HG02763 (cell line): ENCODE measurements at regions not wholly inside any gene's neighbourhood (a gene's known extent, or its start where the extent isn't known, plus 50 kb on each side); places are given as distances from the start of the nearest gene placed in this dataset.
"Not testable (repeated sequence)": the region's sequence is repeated elsewhere in the genome, so short reads cannot be mapped to it uniquely, and the experiment has no call there.

Source experiments
- ATAC-seq: cut with Tn5 transposase; IDR thresholded peaks from one replicate; pipeline ENCODE4 v1.9.1; 2021; ENCODE audit warnings: mild to moderate bottlenecking, moderate library complexity; ENCODE audit not compliant: unreplicated experiment

DNA sequence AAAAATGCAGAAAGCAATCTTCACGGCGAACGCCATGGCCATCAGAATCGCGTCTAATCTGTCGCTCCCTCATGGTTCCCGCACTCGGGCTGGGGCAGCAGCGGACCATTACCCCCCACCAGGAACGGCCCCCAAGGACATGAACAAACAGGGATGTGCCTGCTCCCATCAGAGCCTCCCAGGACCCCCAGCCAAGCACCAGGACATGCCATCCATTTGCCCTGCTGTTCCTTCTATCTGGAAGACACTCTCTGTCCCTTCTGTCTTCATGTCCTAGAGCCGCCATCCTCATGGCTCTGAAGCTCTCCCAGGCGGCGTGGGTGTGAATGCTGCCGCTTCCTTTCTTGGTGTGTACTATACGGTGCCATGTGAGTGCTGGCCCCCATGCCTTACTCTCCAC, 371.8 kb downstream of the BCL11B start:
- ATAC-seq = no peak

DNA sequence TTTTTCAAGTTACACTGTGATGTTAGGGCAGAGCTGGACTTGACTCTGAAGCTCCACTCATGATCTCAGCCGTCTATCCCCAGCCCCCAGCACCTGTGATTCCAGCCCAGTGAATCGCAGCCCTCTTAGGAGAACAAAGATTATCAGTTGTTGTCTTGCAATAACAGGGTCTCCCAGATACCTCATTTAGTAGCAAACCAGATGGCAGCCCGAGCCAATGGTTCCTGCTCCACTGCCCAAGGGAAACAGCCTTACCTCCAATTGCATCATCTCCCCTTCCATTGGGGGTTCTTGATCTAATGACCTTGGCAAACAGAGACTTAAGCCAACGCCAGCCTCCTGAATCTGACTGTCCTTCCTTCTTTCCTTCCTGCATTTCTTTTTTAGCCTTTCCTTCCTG, 371.2 kb downstream of the BCL11B start:
- ATAC-seq = no peak

DNA sequence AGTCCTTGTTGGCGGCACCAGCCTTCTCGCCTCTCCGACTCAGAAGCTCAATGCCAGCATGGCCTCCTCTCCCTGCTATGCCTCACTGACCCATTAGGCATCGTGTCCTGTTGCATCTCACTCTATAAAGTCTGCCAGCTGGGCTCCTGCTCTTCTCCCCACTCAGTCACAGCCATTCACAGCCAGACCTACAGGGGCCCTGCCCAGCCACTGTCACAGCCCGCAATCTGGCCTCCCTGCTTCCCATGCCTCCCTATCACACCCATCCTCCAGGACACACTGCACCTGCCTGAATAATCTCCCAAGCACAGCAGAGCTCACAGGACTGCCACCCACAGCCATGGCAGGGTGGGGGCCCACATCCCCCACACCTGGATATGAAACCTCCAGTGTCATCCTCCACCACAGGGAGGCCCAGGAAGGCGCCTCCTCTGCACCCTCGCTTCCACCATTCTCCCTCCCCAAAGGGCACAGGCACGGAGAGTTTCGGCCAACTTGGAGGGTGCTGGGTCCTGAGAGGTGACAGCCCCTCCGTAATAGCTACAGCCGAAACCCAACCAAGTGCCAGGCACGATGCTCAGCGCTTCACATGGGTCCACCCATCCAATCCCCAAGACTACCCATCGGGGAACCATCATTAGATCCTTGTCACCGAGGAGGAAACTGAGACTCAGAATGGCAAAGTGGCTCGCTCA, 370.3 kb downstream of the BCL11B start:
- no peak for ATAC-seq

DNA sequence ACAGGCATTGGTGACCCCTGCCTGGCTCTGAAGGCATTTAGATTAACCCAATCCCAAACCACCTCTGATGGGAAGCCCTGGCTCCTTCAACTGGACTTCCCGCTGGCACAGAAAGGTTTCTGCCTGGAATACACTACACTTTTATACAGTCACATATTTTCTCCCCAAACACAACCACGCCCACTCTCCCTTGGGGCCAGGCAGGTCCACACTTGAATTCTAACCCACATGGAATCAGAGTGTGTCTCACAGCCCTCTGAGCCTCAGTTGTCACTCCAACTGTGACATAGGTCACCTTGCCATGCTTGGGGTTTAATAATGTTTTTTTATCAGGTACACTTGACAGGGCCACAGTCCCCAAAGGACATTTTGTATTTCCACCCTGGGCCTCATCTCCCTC, 368.6 kb downstream of the BCL11B start:
- no peak for ATAC-seq

DNA sequence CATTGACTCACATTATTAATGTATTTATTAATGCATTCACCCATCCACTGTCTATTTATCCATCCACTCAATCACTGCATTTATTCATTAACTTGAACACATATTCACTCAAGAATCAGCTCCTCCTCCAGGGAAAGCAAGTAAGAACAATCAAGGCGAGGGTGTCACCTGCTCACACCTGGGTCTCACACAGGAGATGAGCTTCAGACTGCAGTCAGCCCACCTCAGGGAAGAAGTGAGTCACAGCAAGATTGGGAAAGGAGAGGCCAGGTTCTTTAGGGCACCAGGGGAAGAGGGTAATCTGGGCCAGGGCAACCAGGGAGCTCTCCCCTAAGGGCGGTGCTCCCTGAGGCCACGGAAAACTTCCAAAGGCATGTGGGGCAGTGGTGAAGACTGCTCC, 367.3 kb downstream of the BCL11B start:
- ATAC-seq = no peak

DNA sequence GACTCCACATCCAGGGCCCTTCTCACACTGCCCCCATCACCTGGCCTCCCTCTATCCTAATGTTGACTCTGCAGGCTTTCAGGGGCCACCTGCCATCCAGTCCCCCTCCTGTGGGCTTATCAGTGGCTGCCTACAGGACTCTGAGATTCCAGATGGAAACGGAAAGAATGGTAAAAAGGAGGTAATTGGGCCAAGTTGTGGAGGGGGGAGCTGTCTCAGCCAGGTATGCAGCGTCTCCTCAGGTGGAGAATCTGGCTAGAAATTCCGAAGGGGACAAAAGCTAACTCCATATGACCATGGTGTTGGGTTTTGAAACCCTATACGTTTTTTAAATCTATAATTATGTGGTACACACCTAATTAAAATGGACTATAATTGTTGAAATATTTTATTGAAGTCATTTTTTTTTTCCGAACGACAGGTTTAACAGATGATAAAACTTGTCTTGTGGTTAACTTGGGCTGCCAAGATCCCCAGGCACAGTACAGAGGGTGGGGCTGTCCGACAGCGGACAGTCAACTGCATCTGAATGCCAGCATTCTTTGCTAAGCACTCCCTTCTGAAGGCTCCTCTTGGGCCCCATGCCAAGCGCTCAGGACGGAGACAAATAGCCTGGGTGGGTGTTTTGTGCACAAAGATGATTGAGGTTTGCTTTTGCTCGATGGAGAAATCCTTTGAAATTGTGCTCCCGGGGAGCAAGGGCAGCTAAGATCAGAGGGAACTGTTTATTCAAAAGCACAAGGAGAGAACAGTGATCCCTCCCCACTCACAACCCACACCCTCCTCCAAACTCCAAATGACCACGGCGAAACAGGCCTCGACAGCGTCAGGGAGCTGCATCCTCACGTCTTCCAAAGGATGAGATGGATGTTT, 365.6 kb downstream of the BCL11B start:
- no peak for ATAC-seq

DNA sequence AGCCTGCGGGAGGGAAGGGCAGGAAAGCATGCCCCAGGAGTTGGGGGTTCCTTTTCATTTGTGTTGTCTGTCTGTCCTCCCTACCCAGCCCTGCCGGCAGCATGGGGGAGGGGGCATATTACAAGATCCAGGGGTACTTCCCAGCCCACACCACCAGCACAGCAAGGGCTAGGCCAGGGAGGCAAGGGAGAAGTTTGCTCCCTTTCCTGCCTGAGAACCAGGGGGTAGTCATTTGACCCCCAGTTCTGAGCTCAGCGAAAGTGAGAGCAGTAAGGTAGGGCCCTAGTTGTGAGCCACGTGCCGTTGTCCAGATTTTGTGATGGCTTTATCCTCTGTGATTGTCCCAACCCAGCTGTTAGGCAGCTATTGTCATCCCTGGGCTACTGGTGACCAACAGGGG, 364.7 kb downstream of the BCL11B start:
- no peak for ATAC-seq

DNA sequence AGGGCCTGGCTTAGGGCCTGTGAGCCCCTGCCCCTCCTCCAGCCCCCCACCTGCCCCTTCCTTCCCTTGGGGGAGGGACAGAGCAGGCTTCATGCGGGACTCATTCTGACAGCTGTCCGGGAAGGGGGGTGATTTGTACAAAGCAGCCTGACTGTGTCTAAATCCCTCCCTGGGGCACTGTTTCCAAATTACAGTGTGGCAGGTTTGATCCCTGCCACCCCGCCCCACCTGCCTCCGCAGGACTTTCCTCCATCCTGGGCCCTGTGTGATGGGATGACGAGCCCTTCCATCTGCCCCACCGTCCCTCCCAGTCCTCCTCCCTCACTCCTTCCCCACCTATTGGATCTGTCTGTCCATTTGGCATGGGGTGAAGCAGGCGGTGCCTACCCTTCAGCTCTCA, 363.9 kb downstream of the BCL11B start:
- no peak for ATAC-seq

DNA sequence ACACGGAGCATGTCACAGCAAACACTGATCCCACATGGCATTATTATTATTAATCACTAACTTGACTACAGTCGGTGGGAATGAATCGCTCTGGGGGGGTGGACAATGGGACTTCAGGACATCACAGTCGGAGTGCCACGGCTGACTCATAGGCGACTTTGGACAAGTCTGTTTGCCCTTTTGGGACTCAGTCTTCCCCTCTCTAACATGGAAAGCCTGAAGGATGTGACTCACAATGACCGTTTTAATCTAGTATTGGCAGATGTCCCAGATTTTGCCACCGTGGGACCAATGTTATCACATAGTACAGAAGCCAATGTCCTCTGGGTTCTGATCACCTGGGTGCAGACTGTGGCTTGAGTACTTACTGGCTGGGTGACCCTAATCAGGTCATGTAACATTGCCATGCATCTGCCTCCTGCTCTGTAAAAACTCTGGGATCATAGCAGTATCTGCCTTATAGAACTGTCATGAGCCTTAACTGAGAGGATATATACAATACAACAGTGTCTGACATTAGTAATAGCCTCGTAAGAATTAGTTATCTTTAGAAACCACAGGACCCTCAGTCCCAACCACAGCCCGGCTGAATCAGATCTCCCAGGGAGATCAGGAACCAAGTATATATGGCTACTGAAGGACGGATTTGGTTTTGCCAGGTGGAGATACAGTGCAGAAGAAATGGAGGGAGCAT, 362.6 kb downstream of the BCL11B start:
- ATAC-seq = no peak

DNA sequence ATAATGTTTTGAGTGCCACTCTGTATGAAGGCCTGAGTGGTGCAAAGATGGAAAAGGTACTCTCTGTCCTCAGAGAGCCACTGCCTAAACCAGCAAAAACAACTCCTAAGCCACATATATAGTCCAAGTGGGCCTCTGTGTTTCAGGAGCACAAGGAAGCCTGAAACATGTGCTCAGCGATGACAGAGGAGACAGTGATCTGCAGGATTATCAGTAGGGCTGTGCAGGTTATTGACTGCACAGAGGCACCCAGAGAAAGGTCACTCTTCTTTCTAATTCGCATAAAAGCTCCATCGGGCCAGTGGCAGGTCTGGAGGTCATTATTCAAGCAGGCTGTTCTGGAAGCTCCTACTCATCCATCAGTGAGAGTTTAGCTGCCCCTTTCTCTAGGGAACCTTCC, 361.9 kb downstream of the BCL11B start:
- ATAC-seq = no peak

DNA sequence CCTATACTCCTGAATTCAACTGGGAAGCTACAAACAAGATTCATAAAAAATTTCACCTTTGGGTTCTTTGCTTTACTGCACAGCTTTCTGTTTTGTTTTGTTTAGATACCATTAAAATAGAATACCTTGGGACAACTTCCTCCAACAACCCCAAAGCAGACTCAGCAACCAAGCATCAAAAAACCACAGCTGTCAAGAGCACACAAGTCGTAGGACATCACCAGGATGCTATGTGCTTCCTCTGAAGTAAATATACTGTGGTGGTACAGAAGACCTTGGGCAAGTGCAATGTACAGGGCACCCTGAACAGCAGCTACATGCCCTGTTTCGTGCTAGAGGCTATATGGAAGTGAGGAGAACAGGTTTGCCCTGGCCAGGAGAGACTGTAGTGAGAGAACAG, 359.3 kb downstream of the BCL11B start:
- no peak for ATAC-seq

DNA sequence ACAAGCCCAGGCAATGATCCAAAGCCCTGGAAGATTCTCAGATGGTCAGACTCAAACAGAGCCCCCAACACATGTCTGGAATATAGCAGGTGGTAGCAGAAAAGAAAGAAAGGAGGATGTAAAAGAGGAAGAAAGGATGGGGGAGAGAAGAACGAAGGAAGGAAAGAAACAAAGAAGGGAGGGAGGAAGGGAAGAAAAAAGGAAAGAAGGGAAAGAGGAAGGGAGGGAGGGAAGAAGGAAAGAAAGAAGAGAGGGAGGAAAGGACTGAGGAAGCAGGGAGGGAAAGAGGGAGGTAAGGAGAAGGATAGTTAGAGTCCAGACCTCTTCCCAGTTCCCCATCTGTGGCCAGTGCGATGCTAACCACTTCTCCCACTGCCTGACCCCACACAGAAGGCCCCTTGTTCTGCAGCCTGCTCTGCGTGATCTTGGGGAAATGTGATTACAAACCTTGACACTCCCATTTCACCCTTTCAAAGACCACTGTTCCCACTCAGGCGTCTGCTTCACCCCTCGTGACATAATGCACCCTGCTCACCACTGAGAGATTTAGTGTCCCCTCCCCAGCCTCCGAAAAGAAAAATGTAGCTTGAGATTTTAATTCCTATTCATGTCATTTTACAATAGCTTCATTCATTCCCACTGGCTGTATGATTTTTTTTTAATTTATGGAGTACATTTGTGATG, 357.9 kb downstream of the BCL11B start:
- ATAC-seq = no peak

DNA sequence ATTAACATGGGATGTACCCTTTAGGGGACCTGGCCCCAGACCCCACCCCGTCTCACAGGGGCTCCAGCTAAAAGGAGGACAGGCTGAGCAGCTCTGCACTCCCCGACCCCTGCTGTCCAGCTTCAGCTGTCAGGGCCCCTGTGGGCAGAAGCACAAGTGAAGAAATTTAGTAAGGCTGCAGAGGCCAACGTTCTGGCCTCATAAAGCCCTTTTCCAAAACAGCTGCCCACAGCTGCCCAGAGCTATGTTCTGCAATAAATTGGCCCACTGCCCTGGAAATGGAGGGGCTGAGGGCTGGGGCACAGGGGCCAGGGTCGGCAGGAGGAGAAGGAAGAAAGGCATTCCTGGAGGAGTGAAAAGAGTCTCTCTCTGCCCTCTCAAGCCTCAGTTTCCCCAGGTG, 357.1 kb downstream of the BCL11B start:
- no peak for ATAC-seq

DNA sequence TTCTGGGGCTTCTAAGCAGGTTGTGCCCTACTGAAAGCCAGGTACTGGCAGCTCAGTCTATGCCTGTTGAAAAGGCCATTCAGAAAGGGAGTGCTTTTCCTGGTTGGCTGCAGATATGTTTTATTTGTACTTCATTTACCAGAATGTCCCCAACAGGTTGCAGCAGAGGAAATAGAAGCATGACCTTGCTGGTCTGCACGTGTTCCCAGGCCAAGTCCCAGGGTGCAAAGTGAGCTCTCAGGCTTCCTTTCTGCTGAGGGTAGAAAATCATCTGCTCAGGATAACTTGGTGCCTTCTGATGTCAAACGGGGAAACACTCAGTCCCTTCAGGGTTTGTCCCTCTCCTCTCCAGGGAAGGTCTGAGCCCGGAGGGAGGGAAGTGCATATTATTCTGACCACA, 356.4 kb downstream of the BCL11B start:
- no peak for ATAC-seq

DNA sequence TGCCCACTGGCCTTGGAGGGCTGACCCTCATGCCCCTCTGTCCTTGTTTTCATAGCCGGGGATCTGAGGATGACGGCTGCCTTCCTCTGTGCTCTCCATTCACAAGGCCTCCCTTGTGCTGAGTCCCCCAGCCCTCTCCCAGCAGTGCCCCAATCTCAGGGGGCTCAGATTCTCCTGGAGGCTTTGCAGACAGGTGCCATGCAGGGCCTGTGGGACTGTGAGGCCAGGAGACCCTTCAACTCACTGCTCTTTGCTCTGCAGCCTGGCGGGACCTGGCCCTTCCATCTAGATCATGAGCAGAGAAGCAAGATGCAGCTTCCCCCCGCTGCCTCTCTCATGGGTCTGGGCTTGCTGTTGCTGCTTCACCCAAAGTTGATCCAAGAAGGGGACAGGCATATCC, 356.0 kb downstream of the BCL11B start:
- no peak for ATAC-seq

DNA sequence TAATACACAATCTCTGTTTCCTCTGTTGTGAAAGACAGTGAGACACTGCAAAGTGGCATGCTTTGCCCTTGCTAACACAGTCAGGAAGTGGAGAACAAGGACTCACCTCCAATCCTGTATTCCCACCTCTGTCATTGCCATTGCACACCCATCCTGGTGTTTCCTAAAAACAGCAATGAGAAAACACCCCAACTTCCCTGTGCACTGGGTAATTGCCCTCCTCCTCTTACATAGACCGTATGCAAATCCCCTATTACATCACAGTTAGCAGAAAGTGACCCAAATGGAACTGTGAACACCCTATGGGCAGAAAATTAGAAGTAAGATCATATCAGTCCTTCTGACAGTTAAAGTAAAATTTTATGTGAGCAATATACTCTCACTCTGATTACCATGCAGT, 355.5 kb downstream of the BCL11B start:
- ATAC-seq = no peak

DNA sequence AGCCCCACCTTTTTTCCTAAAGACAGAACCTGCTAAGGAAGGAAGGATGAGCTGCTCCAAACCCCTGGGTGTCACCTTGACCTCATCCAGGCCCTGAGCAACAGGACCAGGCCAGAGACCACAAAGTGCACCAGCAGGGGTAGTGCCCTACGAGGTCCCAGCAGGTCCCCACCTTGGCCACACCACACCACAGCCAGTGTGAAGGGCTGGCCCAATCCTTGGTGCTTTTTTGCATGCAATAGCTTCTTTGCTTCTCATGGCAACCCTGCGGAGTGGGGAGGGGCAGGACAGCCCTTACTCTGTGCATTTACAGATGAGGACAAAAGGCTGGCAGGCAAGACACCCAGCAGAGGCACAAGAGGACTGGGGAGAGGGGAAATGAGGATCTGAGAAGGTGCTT, 352.6 kb downstream of the BCL11B start:
- ATAC-seq = no peak

DNA sequence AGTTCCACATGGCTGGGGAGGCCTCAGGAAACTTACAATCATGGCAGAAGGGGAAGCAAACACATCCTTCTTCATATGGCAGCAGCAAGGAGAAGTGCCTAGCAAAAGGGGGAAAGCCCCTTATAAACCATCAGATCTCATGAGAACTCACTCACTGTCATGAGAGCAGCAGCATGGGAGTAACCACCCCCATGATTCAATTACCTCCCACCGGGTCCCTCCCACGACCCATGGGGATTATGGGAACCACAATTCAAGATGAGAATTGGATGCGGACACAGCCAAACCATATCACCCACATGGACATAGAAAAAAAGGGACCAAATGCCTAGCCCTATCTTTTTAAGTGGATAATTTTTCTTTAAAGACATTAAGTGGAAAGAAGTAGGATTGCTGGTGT, 350.7 kb downstream of the BCL11B start:
- not testable (repeated sequence) for ATAC-seq

DNA sequence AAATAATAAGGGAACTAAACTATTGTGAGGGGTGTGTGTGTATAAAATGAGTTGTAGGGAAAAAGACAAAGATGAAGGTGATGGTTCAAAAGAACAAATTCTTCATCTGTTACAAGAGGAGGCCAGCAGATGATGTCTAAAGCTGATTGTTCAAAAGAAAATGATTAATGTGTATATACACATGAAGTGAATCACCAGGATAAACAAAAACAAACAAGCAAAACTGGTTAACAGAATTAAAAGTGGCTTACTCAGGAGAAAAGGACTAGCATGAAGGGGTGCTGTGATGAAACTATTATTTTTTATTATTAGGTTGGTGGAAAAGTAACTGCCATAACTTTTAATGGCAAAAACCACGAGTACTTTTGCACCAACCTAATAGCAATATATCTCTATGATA, 348.4 kb downstream of the BCL11B start:
- no peak for ATAC-seq

DNA sequence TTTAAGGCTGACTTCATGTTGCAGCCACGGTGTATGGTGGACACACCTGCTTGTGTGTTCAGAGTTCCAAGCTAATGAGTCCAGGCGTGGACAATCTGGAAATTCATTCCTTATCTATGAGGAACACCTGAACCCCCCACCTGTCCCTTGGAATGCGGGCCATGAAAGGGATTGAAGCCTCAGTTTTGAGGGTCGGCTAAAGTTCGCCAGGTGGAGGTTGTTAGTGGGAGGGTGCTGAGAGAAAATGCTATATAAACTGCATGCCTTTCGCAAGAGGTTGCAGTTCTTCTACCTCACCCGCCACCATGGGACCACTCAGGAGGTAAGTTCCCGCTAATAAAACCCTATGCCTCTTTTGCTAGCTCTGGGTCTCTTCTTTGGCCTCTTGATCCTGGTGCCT, 348.0 kb downstream of the BCL11B start:
- no peak for ATAC-seq

DNA sequence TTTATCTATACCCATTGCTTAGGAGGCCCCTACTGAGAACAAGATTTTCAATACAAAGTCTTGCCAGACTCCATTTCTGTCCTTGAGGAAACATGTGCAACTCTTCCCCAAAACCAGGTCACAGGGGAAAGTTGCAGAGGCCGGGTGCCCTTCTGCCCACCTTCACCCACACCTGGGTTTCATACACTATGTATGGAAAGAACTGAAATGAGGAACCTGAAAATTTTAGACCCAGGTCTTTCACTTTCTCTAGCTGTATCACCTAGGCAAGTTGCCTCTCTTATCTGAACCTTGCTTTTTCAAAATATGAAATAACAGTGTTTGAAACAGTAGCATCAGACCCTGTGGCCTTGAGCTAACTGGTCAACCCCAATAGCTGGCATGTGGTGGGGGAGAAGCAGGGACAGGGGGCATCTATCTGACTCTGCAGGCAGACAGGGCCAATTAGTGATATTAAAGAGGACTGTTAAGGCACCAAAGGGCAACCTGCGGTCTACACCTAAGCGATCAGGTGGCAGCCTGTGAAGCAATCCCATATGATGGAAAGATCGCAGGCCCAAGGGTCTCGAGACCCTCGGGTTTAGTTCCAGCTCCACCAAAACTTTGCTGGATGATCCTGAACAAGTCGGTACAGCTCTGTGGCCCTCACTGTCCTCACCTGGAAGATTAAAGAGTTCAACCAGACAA, 346.5 kb downstream of the BCL11B start:
- ATAC-seq = no peak
